ENCODE measurements at regions not wholly inside any gene's neighbourhood (a gene's known extent, or its start where the extent isn't known, plus 50 kb on each side); places are given as distances from the start of the nearest gene placed in this dataset.

- no peak for DNase-seq
- Histone ChIP-seq H3K4me1 (ENCODE audit: control insufficient read depth, insufficient read depth, low read length) (no peaks in the 10 kb centered on the region), H3K36me3 (ENCODE audit: control insufficient read depth, insufficient read depth, low read length) (no peaks in the 10 kb centered on the region), H3K9me3 (ENCODE audit: control insufficient read depth, low read length) (no peaks in the 10 kb centered on the region), H3K9ac (ENCODE audit: extremely low read depth, low read length, poor library complexity, severe bottlenecking) (no peak overlapping the region), H3K27me3 (ENCODE audit: control insufficient read depth, insufficient read depth, low read length, poor library complexity, severe bottlenecking) (peaks cover 6% of the 10 kb centered on the region), H3K27ac (ENCODE audit: low read depth, low read length) (no peak overlapping the region), H3K4me3 (ENCODE audit: low read length) (no peak overlapping the region)
- Mint-ChIP-seq H3K27me3 (ENCODE audit: insufficient read depth) (peaks cover 26% of the 10 kb centered on the region), H3K36me3 (ENCODE audit: low read depth) (no peaks in the 10 kb centered on the region), H3K9me3 (no peaks in the 10 kb centered on the region), H3K4me1 (no peaks in the 10 kb centered on the region), H3K4me3 (no peak overlapping the region), H3K27ac (no peak overlapping the region)
- WGBS, 2 experiments (ENCODE audit: insufficient coverage in 1 of 2, insufficient read length in 1 of 2), result 95 to 100% methylated on average over 3 to 6 of the region's 6 CpGs
- no peak for TF ChIP-seq CTCF (conservative IDR thresholded peaks at IDR 0.05)
Measured at GRCh38 chr2:105678346-105678745, 66.4 kb upstream of the NCK2 start.

GRCh38 chr2:105677901-105678300, 66.8 kb upstream of the NCK2 start:
- Mint-ChIP-seq H3K27me3 (ENCODE audit: insufficient read depth) (peaks cover 26% of the 10 kb centered on the region), H3K4me3 (no peak overlapping the region), H3K36me3 (ENCODE audit: low read depth) (no peaks in the 10 kb centered on the region), H3K4me1 (no peaks in the 10 kb centered on the region), H3K27ac (no peak overlapping the region), H3K9me3 (no peaks in the 10 kb centered on the region)
- no peak overlapping the region for H3K4me3 ChIP-seq (ENCODE audit: low read length)
- H3K4me1 ChIP-seq (ENCODE audit: control insufficient read depth, insufficient read depth, low read length), result no peaks in the 10 kb centered on the region
- no peak overlapping the region for H3K9ac ChIP-seq (ENCODE audit: extremely low read depth, low read length, poor library complexity, severe bottlenecking)
- H3K27me3 ChIP-seq (ENCODE audit: control insufficient read depth, insufficient read depth, low read length, poor library complexity, severe bottlenecking), result peaks cover 6% of the 10 kb centered on the region
- H3K36me3 ChIP-seq (ENCODE audit: control insufficient read depth, insufficient read depth, low read length), result no peaks in the 10 kb centered on the region
- no peaks in the 10 kb centered on the region for H3K9me3 ChIP-seq (ENCODE audit: control insufficient read depth, low read length)
- TF ChIP-seq CTCF (conservative IDR thresholded peaks at IDR 0.05), result no peak
- 78 to 87% methylated on average over 4 to 6 of the region's 6 CpGs for WGBS, 2 experiments (ENCODE audit: insufficient coverage in 1 of 2, insufficient read length in 1 of 2)
- no peak overlapping the region for H3K27ac ChIP-seq (ENCODE audit: low read depth, low read length)
- no peak for DNase-seq

GRCh38 chr2:105675841-105676240, 68.9 kb upstream of the NCK2 start:
- no peak for DNase-seq
- H3K27ac Mint-ChIP-seq, result no peak overlapping the region
- H3K4me1 ChIP-seq (ENCODE audit: control insufficient read depth, insufficient read depth, low read length), result no peaks in the 10 kb centered on the region
- H3K27me3 Mint-ChIP-seq (ENCODE audit: insufficient read depth), result peaks cover 26% of the 10 kb centered on the region
- H3K27ac ChIP-seq (ENCODE audit: low read depth, low read length), result no peak overlapping the region
- H3K9me3 Mint-ChIP-seq, result no peaks in the 10 kb centered on the region
- H3K9me3 ChIP-seq (ENCODE audit: control insufficient read depth, low read length), result no peaks in the 10 kb centered on the region
- no peaks in the 10 kb centered on the region for H3K4me1 Mint-ChIP-seq
- H3K36me3 Mint-ChIP-seq (ENCODE audit: low read depth), result no peaks in the 10 kb centered on the region
- no peak for TF ChIP-seq CTCF (conservative IDR thresholded peaks at IDR 0.05)
- H3K27me3 ChIP-seq (ENCODE audit: control insufficient read depth, insufficient read depth, low read length, poor library complexity, severe bottlenecking), result peaks cover 6% of the 10 kb centered on the region
- no peaks in the 10 kb centered on the region for H3K36me3 ChIP-seq (ENCODE audit: control insufficient read depth, insufficient read depth, low read length)
- no peak overlapping the region for H3K4me3 Mint-ChIP-seq
- no peak overlapping the region for H3K4me3 ChIP-seq (ENCODE audit: low read length)
- WGBS, 2 experiments (ENCODE audit: insufficient coverage in 1 of 2, insufficient read length in 1 of 2), result 85% methylated on average over 4 of the region's 4 CpGs; no CpG with 5 or more reads in 1 of the 2 experiments
- no peak overlapping the region for H3K9ac ChIP-seq (ENCODE audit: extremely low read depth, low read length, poor library complexity, severe bottlenecking)

Data from endodermal cell (in vitro differentiated cells).